ENCODE measurements at regions not wholly inside any gene's neighbourhood (a gene's known extent, or its start where the extent isn't known, plus 50 kb on each side); places are given as distances from the start of the nearest gene placed in this dataset.

- H3K4me2 ChIP-seq (ENCODE audit: low read length): no peak overlapping the region
- no peaks in the 10 kb centered on the region for H3K9me2 ChIP-seq (ENCODE audit: insufficient read depth)
- H3K27me3 ChIP-seq (ENCODE audit: insufficient read depth, low read length): no peaks in the 10 kb centered on the region
- CTCF ChIA-PET: no interaction called here
- POLR2A ChIA-PET: no interaction called here
- DNase-seq (ENCODE audit: low read depth, low spot score) (no peak), ATAC-seq (no peak)
- no peak overlapping the region for H2AFZ ChIP-seq (ENCODE audit: low read depth, low read length, poor library complexity, severe bottlenecking)
- no peaks in the 10 kb centered on the region for H3K9me3 ChIP-seq (ENCODE audit: control insufficient read depth in 1 of 2, insufficient read depth in 1 of 2, low read depth in 1 of 2, low read length in 2 of 2)
- intact Hi-C loops (cut with micrococcal nuclease): no loop called here
- H3K4me1 ChIP-seq (ENCODE audit: control insufficient read depth in 1 of 2, insufficient read depth in 2 of 2, low read length in 2 of 2): no peaks in the 10 kb centered on the region
- RAD21 ChIA-PET (ENCODE audit: low non-redundant PET in 1 of 2, low total read pairs in 2 of 2, uncharacterized antibody in 2 of 2, unreplicated experiment in 2 of 2): no interaction called here
- H3K27ac ChIP-seq (ENCODE audit: low read depth, low read length): no peak overlapping the region
- no peaks in the 10 kb centered on the region for H4K20me1 ChIP-seq (ENCODE audit: insufficient read depth)
- H3K9ac ChIP-seq (ENCODE audit: low read length): no peak overlapping the region
- H3K4me3 ChIP-seq (replicated peaks in 1 of 2; ENCODE audit: low read depth in 1 of 2, low read length in 2 of 2): no peak overlapping the region
- no peaks in the 10 kb centered on the region for H3K79me2 ChIP-seq (ENCODE audit: insufficient read depth, low read length)
- no TSS peak for BruUV-seq (replicated peaks)
- TF ChIP-seq, protein P1, sequence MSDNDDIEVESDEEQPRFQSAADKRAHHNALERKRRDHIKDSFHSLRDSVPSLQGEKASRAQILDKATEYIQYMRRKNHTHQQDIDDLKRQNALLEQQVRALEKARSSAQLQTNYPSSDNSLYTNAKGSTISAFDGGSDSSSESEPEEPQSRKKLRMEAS (IDR thresholded peaks at IDR 0.05): no peak
- TF ChIP-seq, protein P2, sequence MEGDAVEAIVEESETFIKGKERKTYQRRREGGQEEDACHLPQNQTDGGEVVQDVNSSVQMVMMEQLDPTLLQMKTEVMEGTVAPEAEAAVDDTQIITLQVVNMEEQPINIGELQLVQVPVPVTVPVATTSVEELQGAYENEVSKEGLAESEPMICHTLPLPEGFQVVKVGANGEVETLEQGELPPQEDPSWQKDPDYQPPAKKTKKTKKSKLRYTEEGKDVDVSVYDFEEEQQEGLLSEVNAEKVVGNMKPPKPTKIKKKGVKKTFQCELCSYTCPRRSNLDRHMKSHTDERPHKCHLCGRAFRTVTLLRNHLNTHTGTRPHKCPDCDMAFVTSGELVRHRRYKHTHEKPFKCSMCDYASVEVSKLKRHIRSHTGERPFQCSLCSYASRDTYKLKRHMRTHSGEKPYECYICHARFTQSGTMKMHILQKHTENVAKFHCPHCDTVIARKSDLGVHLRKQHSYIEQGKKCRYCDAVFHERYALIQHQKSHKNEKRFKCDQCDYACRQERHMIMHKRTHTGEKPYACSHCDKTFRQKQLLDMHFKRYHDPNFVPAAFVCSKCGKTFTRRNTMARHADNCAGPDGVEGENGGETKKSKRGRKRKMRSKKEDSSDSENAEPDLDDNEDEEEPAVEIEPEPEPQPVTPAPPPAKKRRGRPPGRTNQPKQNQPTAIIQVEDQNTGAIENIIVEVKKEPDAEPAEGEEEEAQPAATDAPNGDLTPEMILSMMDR (IDR thresholded peaks at IDR 0.05 in 2 of 3, conservative IDR thresholded peaks at IDR 0.05 in 1 of 3; ENCODE audit: borderline replicate concordance in 1 of 3, insufficient read depth in 1 of 3, low read depth in 2 of 3, low read length in 2 of 3): no peak
- TF ChIP-seq CBX3 (IDR thresholded peaks at IDR 0.05; ENCODE audit: low read depth) (no peak), JUND (IDR thresholded peaks at IDR 0.05) (no peak), POLR2AphosphoS5 (IDR thresholded peaks at IDR 0.05; ENCODE audit: low read depth, low read length) (no peak), TCF7L2 (IDR thresholded peaks at IDR 0.05; ENCODE audit: borderline replicate concordance, extremely low read depth, insufficient read depth, insufficient read length) (no peak), POLR2A (IDR thresholded peaks at IDR 0.05; ENCODE audit: borderline replicate concordance, extremely low read depth, insufficient read depth, insufficient read length) (no peak), SP1 (IDR thresholded peaks at IDR 0.05; ENCODE audit: low read depth) (no peak), ELF1 (IDR thresholded peaks at IDR 0.05; ENCODE audit: borderline replicate concordance, low read depth) (no peak), FOSL1 (IDR thresholded peaks at IDR 0.05; ENCODE audit: low read depth) (no peak), EZH2 (IDR thresholded peaks at IDR 0.05) (no peak)
- H3K36me3 ChIP-seq (ENCODE audit: control insufficient read depth in 1 of 2, insufficient read depth in 2 of 2, low read length in 2 of 2): no peaks in the 10 kb centered on the region
These were observed 747.2 kb upstream of the ACO1 start for GRCh38 chr9:31637265-31637664.
